ENCODE measurements at regions not wholly inside any gene's neighbourhood (a gene's known extent, or its start where the extent isn't known, plus 50 kb on each side); places are given as distances from the start of the nearest gene placed in this dataset.

- H3K4me1 ChIP-seq = no peaks in the 10 kb centered on the region
- H3K4me3 ChIP-seq = no peak overlapping the region
- H3K9me3 ChIP-seq = no peaks in the 10 kb centered on the region
- TF ChIP-seq, protein P1, sequence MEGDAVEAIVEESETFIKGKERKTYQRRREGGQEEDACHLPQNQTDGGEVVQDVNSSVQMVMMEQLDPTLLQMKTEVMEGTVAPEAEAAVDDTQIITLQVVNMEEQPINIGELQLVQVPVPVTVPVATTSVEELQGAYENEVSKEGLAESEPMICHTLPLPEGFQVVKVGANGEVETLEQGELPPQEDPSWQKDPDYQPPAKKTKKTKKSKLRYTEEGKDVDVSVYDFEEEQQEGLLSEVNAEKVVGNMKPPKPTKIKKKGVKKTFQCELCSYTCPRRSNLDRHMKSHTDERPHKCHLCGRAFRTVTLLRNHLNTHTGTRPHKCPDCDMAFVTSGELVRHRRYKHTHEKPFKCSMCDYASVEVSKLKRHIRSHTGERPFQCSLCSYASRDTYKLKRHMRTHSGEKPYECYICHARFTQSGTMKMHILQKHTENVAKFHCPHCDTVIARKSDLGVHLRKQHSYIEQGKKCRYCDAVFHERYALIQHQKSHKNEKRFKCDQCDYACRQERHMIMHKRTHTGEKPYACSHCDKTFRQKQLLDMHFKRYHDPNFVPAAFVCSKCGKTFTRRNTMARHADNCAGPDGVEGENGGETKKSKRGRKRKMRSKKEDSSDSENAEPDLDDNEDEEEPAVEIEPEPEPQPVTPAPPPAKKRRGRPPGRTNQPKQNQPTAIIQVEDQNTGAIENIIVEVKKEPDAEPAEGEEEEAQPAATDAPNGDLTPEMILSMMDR (IDR thresholded peaks at IDR 0.05) = no peak
- TF ChIP-seq POLR2A (IDR thresholded peaks at IDR 0.05) = no peak
- intact Hi-C loops (cut with DNase I; ENCODE audit: low total_unique reads) = no loop called here
- no peaks in the 10 kb centered on the region for H3K36me3 ChIP-seq
- DNase-seq = no peak
- H3K27ac ChIP-seq = no peak overlapping the region
- no peaks in the 10 kb centered on the region for H3K27me3 ChIP-seq
Measured at GRCh38 chr4:56184214-56184613, 203.1 kb downstream of the AASDH start.

- Histone ChIP-seq H3K27me3 (no peaks in the 10 kb centered on the region), H3K4me1 (no peaks in the 10 kb centered on the region), H3K9me3 (no peaks in the 10 kb centered on the region), H3K4me3 (no peak overlapping the region), H3K36me3 (no peaks in the 10 kb centered on the region), H3K27ac (no peak overlapping the region)
- TF ChIP-seq, protein P1 (IDR thresholded peaks at IDR 0.05) = no peak
- no peak for TF ChIP-seq POLR2A (IDR thresholded peaks at IDR 0.05)
- DNase-seq = no peak
- intact Hi-C loops (cut with DNase I; ENCODE audit: low total_unique reads) = no loop called here
Measured at GRCh38 chr4:56183344-56183959, 203.8 kb downstream of the AASDH start.

- TF ChIP-seq POLR2A (IDR thresholded peaks at IDR 0.05) = no peak
- TF ChIP-seq, protein P1 (IDR thresholded peaks at IDR 0.05) = no peak
- Histone ChIP-seq H3K27ac (no peak overlapping the region), H3K9me3 (no peaks in the 10 kb centered on the region), H3K4me3 (no peak overlapping the region), H3K36me3 (no peaks in the 10 kb centered on the region), H3K4me1 (no peaks in the 10 kb centered on the region), H3K27me3 (no peaks in the 10 kb centered on the region)
- intact Hi-C loops (cut with DNase I; ENCODE audit: low total_unique reads) = no loop called here
- DNase-seq = no peak
Measured at GRCh38 chr4:56182356-56182755, 204.9 kb downstream of the AASDH start.

GRCh38 chr4:56181140-56181953, 205.9 kb downstream of the AASDH start:
- no peak for DNase-seq
- TF ChIP-seq, protein P1 (IDR thresholded peaks at IDR 0.05) = no peak
- TF ChIP-seq POLR2A (IDR thresholded peaks at IDR 0.05) = no peak
- no peak overlapping the region for H3K27ac ChIP-seq
- intact Hi-C loops (cut with DNase I; ENCODE audit: low total_unique reads) = no loop called here
- H3K4me1 ChIP-seq = no peaks in the 10 kb centered on the region
- no peaks in the 10 kb centered on the region for H3K9me3 ChIP-seq
- H3K36me3 ChIP-seq = no peaks in the 10 kb centered on the region
- no peaks in the 10 kb centered on the region for H3K27me3 ChIP-seq
- H3K4me3 ChIP-seq = no peak overlapping the region

- no peak for DNase-seq
- Histone ChIP-seq H3K36me3 (no peaks in the 10 kb centered on the region), H3K27ac (no peak overlapping the region), H3K4me1 (no peaks in the 10 kb centered on the region), H3K4me3 (no peak overlapping the region), H3K9me3 (no peaks in the 10 kb centered on the region), H3K27me3 (no peaks in the 10 kb centered on the region)
- intact Hi-C loops (cut with DNase I; ENCODE audit: low total_unique reads) = no loop called here
- no peak for TF ChIP-seq POLR2A (IDR thresholded peaks at IDR 0.05)
- TF ChIP-seq, protein P1 (IDR thresholded peaks at IDR 0.05) = no peak
Measured at GRCh38 chr4:56169061-56169460, 218.2 kb downstream of the AASDH start.

Data from uterus (tissue), 3 donors.